ENCODE measurements at regions not wholly inside any gene's neighbourhood (a gene's known extent, or its start where the extent isn't known, plus 50 kb on each side); places are given as distances from the start of the nearest gene placed in this dataset.
A peak's percentile ranks its signal among the peaks of the same experiment; 100 is the strongest.
"Not testable (repeated sequence)": the region's sequence is repeated elsewhere in the genome, so short reads cannot be mapped to it uniquely, and the experiment has no call there.

GRCh38 chr10:114713525-114714090 lies 55.5 kb upstream of the ABLIM1 start:
- TF ChIP-seq CTCF (IDR thresholded peaks at IDR 0.05; ENCODE audit: borderline replicate concordance), result no peak
- H3K27ac ChIP-seq (replicated peaks), result peak overlapping the region; percentile 91
- peaks cover 100% of the 10 kb centered on the region for H3K4me1 ChIP-seq
- no peaks in the 10 kb centered on the region for H3K27me3 ChIP-seq (ENCODE audit: low read depth)
- no peaks in the 10 kb centered on the region for H3K36me3 ChIP-seq
- H3K9me3 ChIP-seq (replicated peaks), result no peaks in the 10 kb centered on the region
- no peak for DNase-seq
- intact Hi-C loops (cut with micrococcal nuclease), result loop anchor here (10.0 kb wide), 1 partner anchor 51 kb away; no protein-coding TSS in a partner anchor
- peak overlapping the region; percentile 11 for H3K4me3 ChIP-seq

- Histone ChIP-seq H3K4me3 (peak overlapping the region; percentile 32), H3K27me3 (ENCODE audit: low read depth) (no peaks in the 10 kb centered on the region), H3K9me3 (replicated peaks) (no peaks in the 10 kb centered on the region), H3K27ac (replicated peaks) (peak overlapping the region; percentile 91), H3K4me1 (peaks cover 100% of the 10 kb centered on the region), H3K36me3 (no peaks in the 10 kb centered on the region)
- DNase-seq, result peak; percentile 43
- TF ChIP-seq CTCF (IDR thresholded peaks at IDR 0.05; ENCODE audit: borderline replicate concordance), result no peak
- intact Hi-C loops (cut with micrococcal nuclease), result loop anchor here (10.0 kb wide), 1 partner anchor 50 kb away; no protein-coding TSS in a partner anchor
Measured at GRCh38 chr10:114714281-114714741, 56.2 kb upstream of the ABLIM1 start.

DNA sequence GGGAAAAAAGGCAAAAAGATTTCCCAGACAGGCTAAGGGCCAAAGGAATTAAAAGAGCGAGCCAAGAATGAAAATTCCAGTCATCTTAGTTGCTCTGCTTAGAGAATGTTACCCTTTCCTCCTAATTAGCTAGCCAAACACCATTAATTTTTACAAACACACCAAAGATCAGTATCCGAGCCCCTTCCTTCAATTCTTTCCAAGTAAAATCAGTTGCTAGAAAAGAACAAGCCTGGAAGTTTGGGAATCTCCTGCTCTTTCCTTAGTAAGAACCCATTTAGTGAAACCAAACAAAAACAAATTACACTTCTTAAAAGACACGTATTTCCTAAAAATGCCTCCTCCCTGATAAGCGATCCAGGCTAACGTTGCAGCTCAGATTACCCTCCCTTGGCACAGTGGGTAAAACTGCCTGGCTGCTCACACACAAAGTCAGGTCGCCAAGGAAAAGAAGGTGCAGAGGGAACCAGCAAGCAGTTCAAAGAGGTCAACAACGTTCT lies 57.1 kb upstream of the ABLIM1 start:
- no peak for TF ChIP-seq CTCF (IDR thresholded peaks at IDR 0.05; ENCODE audit: borderline replicate concordance)
- H3K4me3 ChIP-seq, result peak overlapping the region; percentile 32
- peaks cover 100% of the 10 kb centered on the region for H3K4me1 ChIP-seq
- H3K36me3 ChIP-seq, result no peaks in the 10 kb centered on the region
- H3K9me3 ChIP-seq (replicated peaks), result no peaks in the 10 kb centered on the region
- peak overlapping the region; percentile 91 for H3K27ac ChIP-seq (replicated peaks)
- no peak for DNase-seq
- no peaks in the 10 kb centered on the region for H3K27me3 ChIP-seq (ENCODE audit: low read depth)
- intact Hi-C loops (cut with micrococcal nuclease), result loop anchor here (10.0 kb wide), 1 partner anchor 50 kb away; no protein-coding TSS in a partner anchor

GRCh38 chr10:114716811-114717404 lies 58.8 kb upstream of the ABLIM1 start:
- H3K36me3 ChIP-seq, result no peaks in the 10 kb centered on the region
- H3K9me3 ChIP-seq (replicated peaks), result no peaks in the 10 kb centered on the region
- no peak for DNase-seq
- H3K4me3 ChIP-seq, result no peak overlapping the region
- H3K4me1 ChIP-seq, result peaks cover 99% of the 10 kb centered on the region
- no peak for TF ChIP-seq CTCF (IDR thresholded peaks at IDR 0.05; ENCODE audit: borderline replicate concordance)
- H3K27ac ChIP-seq (replicated peaks), result peak overlapping the region; percentile 91
- intact Hi-C loops (cut with micrococcal nuclease), result loop anchor here (10.0 kb wide), 1 partner anchor 48 kb away; no protein-coding TSS in a partner anchor
- H3K27me3 ChIP-seq (ENCODE audit: low read depth), result no peaks in the 10 kb centered on the region

GRCh38 chr10:114717881-114718280 lies 59.8 kb upstream of the ABLIM1 start:
- not testable (repeated sequence) for H3K9me3 ChIP-seq (replicated peaks); H3K27me3 ChIP-seq (ENCODE audit: low read depth); DNase-seq; H3K36me3 ChIP-seq; H3K4me3 ChIP-seq
- intact Hi-C loops (cut with micrococcal nuclease), result loop anchor here (10.0 kb wide), 1 partner anchor 47 kb away; no protein-coding TSS in a partner anchor
- Histone ChIP-seq H3K4me1 (peaks cover 99% of the 10 kb centered on the region), H3K27ac (replicated peaks) (peak overlapping the region; percentile 91)

GRCh38 chr10:114718374-114718773 lies 60.3 kb upstream of the ABLIM1 start:
- H3K36me3 ChIP-seq, result no peaks in the 10 kb centered on the region
- peak overlapping the region; percentile 91 for H3K27ac ChIP-seq (replicated peaks)
- TF ChIP-seq CTCF (IDR thresholded peaks at IDR 0.05; ENCODE audit: borderline replicate concordance), result no peak
- H3K4me1 ChIP-seq, result peaks cover 99% of the 10 kb centered on the region
- intact Hi-C loops (cut with micrococcal nuclease), result loop anchor here (10.0 kb wide), 1 partner anchor 46 kb away; no protein-coding TSS in a partner anchor
- H3K27me3 ChIP-seq (ENCODE audit: low read depth), result no peaks in the 10 kb centered on the region
- no peak overlapping the region for H3K4me3 ChIP-seq
- DNase-seq, result no peak
- H3K9me3 ChIP-seq (replicated peaks), result no peaks in the 10 kb centered on the region
